SK-N-SH (cell line): ENCODE measurements at regions not wholly inside any gene's neighbourhood (a gene's known extent, or its start where the extent isn't known, plus 50 kb on each side); places are given as distances from the start of the nearest gene placed in this dataset.

Experiments
- CTCF ChIA-PET: fragments of 300-600, 350-600 bp; formaldehyde crosslinking; extraction: SDS; loops from one replicate; lab custom pipeline; 2021; lab: Yijun Ruan, JAX
- POLR2A ChIA-PET: fragments of 350-600 bp; sonication (Branson Sonifier 250); formaldehyde crosslinking; extraction: SDS; loops from one replicate; lab custom pipeline; 2020; ENCODE audit warnings: antibody characterized with exemption, inconsistent platforms; lab: Yijun Ruan, JAX
- DNase-seq: peaks from one replicate; pipeline ENCODE4 v3.0.0; 2012
- H2AFZ ChIP-seq: fragments of 200-600 bp; sonication (generic); 2 replicates; pipeline ENCODE4 v1.8.1; 2016; ENCODE audit warnings: antibody characterized with exemption, mild to moderate bottlenecking, low read depth
- H3F3A ChIP-seq: fragments of 200-600 bp; sonication (generic); replicated peaks from 2 replicates; pipeline ENCODE3; 2016; ENCODE audit warnings: antibody characterized with exemption, mild to moderate bottlenecking; ENCODE audit not compliant: insufficient read depth
- H3K27ac ChIP-seq, 2 experiments: fragments of 200-500 bp in 1 of 2; fragments of 200-600 bp in 1 of 2; sonication (Bioruptor generic) in 1 of 2; sonication (generic), shearing (Covaris generic) in 1 of 2; 2 replicates each; pipeline versions ENCODE4 v1.5.1 to v1.6.1; 2014 to 2016; ENCODE audit warnings: low read depth in 2 of 2, inconsistent platforms in 1 of 2, low read length in 1 of 2, mild to moderate bottlenecking in 1 of 2, mixed read lengths in 1 of 2
- H3K27me3 ChIP-seq: fragments of 200-600 bp; sonication (generic), shearing (Covaris generic); 2 replicates; pipeline ENCODE4 v1.6.1; 2016; ENCODE audit warnings: mixed run types; ENCODE audit not compliant: insufficient read depth
- H3K36me3 ChIP-seq, 2 experiments: fragments of 200-500 bp in 1 of 2; fragments of 200-600 bp in 1 of 2; sonication (Bioruptor generic) in 1 of 2; sonication (generic) in 1 of 2; replicated peaks in 1 of 2; 2 replicates each; pipeline versions ENCODE3 to v1.5.1; 2014 to 2016; ENCODE audit warnings: low read length in 1 of 2, mild to moderate bottlenecking in 1 of 2; ENCODE audit not compliant: insufficient read depth in 2 of 2, control insufficient read depth in 1 of 2
- H3K4me1 ChIP-seq, 2 experiments: fragments of 200-500 bp in 1 of 2; fragments of 200-600 bp in 1 of 2; sonication (Bioruptor generic) in 1 of 2; sonication (generic), shearing (Covaris generic) in 1 of 2; 2 replicates each; pipeline versions ENCODE4 v1.5.1 to v1.6.1; 2014 to 2016; ENCODE audit warnings: low read depth in 1 of 2, low read length in 1 of 2, mixed run types in 1 of 2; ENCODE audit not compliant: insufficient read depth in 2 of 2, control insufficient read depth in 1 of 2
- H3K4me2 ChIP-seq: fragments of 200-600 bp; sonication (generic), shearing (Covaris generic); 2 replicates; pipeline ENCODE4 v1.6.1; 2017; ENCODE audit warnings: mixed run types
- H3K4me3 ChIP-seq, 2 experiments: fragments of 200-500 bp in 1 of 2; fragments of 200-600 bp in 1 of 2; sonication (Bioruptor generic) in 1 of 2; sonication (generic), shearing (Covaris generic) in 1 of 2; 2 replicates each; pipeline versions ENCODE4 v1.5.1 to v1.8.1; 2014 to 2016; ENCODE audit warnings: low read depth in 2 of 2, inconsistent platforms in 1 of 2, low read length in 1 of 2, mild to moderate bottlenecking in 1 of 2, mixed read lengths in 1 of 2, moderate library complexity in 1 of 2
- H3K79me2 ChIP-seq: fragments of 200-600 bp; sonication (generic); 2 replicates; pipeline ENCODE4 v1.8.1; 2017; ENCODE audit warnings: mild to moderate bottlenecking; ENCODE audit not compliant: insufficient read depth
- H3K9ac ChIP-seq: fragments of 200-600 bp; sonication (generic); 2 replicates; pipeline ENCODE4 v1.6.1; 2017; ENCODE audit warnings: mixed run types
- H3K9me2 ChIP-seq: fragments of 200-600 bp; sonication (generic); 2 replicates; pipeline ENCODE4 v1.6.1; 2017; ENCODE audit warnings: mixed run types
- H3K9me3 ChIP-seq: fragments of 200-600 bp; sonication (generic); 2 replicates; pipeline ENCODE4 v1.6.1; 2017; ENCODE audit warnings: mixed run types, mild to moderate bottlenecking, moderate library complexity
- H4K20me1 ChIP-seq: fragments of 200-600 bp; sonication (generic); 2 replicates; pipeline ENCODE4 v1.6.1; 2017; ENCODE audit warnings: mild to moderate bottlenecking, mixed run types; ENCODE audit not compliant: insufficient read depth
- CHD2 ChIP-seq: fragments of 150-350 bp; IDR thresholded peaks from 2 replicates; pipeline ENCODE4 v1.6.1; 2018; ENCODE audit warnings: low read length; ENCODE audit not compliant: partially characterized antibody
- CTCF ChIP-seq: fragments of 200-600 bp; sonication (generic); IDR thresholded peaks from 2 replicates; pipeline ENCODE4 v1.6.1; 2017; ENCODE audit warnings: antibody characterized with exemption, mild to moderate bottlenecking, moderate library complexity
- ELF1 ChIP-seq: IDR thresholded peaks from 2 replicates; pipeline ENCODE4 v1.4.0; 2012
- EP300 ChIP-seq, 2 experiments: IDR thresholded peaks; 2 replicates each; pipeline versions ENCODE4 v1.4.0 to v1.6.1; 2012; ENCODE audit warnings: borderline replicate concordance in 1 of 2, low read depth in 1 of 2, low read length in 1 of 2
- EZH2phosphoT487 ChIP-seq: fragments of 200-600 bp; sonication (generic); IDR thresholded peaks from 2 replicates; pipeline ENCODE4 v1.6.1; 2017; ENCODE audit warnings: low read depth, mixed run types, mild to moderate bottlenecking, antibody characterized with exemption, moderate library complexity, borderline replicate concordance
- FOXJ3 ChIP-seq: sonication (generic); formaldehyde crosslinking; IDR thresholded peaks from 2 replicates; pipeline ENCODE4 v1.5.1; 2020; ENCODE audit warnings: mild to moderate bottlenecking, missing genetic modification reagents
- FOXM1 ChIP-seq: IDR thresholded peaks from 2 replicates; pipeline ENCODE4 v1.4.0; 2012; ENCODE audit warnings: low read depth, mild to moderate bottlenecking
- GATA2 ChIP-seq: sonication (generic); formaldehyde crosslinking; IDR thresholded peaks from 2 replicates; pipeline ENCODE4 v1.5.0; 2020; ENCODE audit warnings: mild to moderate bottlenecking, missing genetic modification reagents
- JUND ChIP-seq: IDR thresholded peaks from 2 replicates; pipeline ENCODE4 v1.4.0; 2012
- MEF2A ChIP-seq: IDR thresholded peaks from 2 replicates; pipeline ENCODE4 v1.4.0; 2012; ENCODE audit warnings: low read depth, borderline replicate concordance
- NFIC ChIP-seq: IDR thresholded peaks from 2 replicates; pipeline ENCODE4 v1.4.0; 2012; ENCODE audit warnings: borderline replicate concordance
- PBX3 ChIP-seq: IDR thresholded peaks from 2 replicates; pipeline ENCODE4; 2012
- POLR2AphosphoS5 ChIP-seq: IDR thresholded peaks from 2 replicates; pipeline ENCODE4 v1.6.1; 2012; ENCODE audit warnings: low read depth, low read length
- RAD21 ChIP-seq: IDR thresholded peaks from 2 replicates; pipeline ENCODE4 v1.6.1; 2012; ENCODE audit warnings: mild to moderate bottlenecking, low read length
- RFX5 ChIP-seq: IDR thresholded peaks from 2 replicates; pipeline ENCODE4 v1.6.1; 2012; ENCODE audit warnings: mild to moderate bottlenecking, improper control_type of control experiment, low read length
- RXRA ChIP-seq: IDR thresholded peaks from 2 replicates; pipeline ENCODE4 v1.4.0; 2012; ENCODE audit warnings: low read depth, mild to moderate bottlenecking, borderline replicate concordance
- SMC3 ChIP-seq: IDR thresholded peaks from 2 replicates; pipeline ENCODE4 v1.6.1; 2012; ENCODE audit warnings: low read depth, low read length, improper control_type of control experiment
- TCF12 ChIP-seq: IDR thresholded peaks from 2 replicates; pipeline ENCODE4 v1.4.0; 2012
- TEAD4 ChIP-seq: IDR thresholded peaks from 2 replicates; pipeline ENCODE4 v1.4.0; 2012; ENCODE audit warnings: mild to moderate bottlenecking, borderline replicate concordance; ENCODE audit not compliant: insufficient read depth
- USF2 ChIP-seq: fragments of 150-350 bp; IDR thresholded peaks from 2 replicates; pipeline ENCODE4 v1.6.1; 2017; ENCODE audit warnings: antibody characterized with exemption, low read length, low read depth, borderline replicate concordance
- WGBS: methylation state at CpG from one replicate; pipeline ENCODE4 v1.1.6; 2017; ENCODE audit warnings: low lambda C conversion rate; 5-methylcytosine and 5-hydroxymethylcytosine counted together
- TF ChIP-seq, protein P1 (sequence below): IDR thresholded peaks from 2 replicates; pipeline ENCODE4 v1.4.0; 2012; ENCODE audit warnings: low read depth, borderline replicate concordance

- TF ChIP-seq CTCF (no peak), PBX3 (no peak), EZH2phosphoT487 (no peak), TCF12 (no peak)
These were observed 222.9 kb downstream of the BRD1 start (continued) for GRCh38 chr22:49604732-49605302.

- DNase-seq = no peak
- no peak overlapping the region for H3K9ac ChIP-seq
- ChIA-PET POLR2A (no interaction called here), CTCF (interaction anchor here (1.4 kb wide), 1 partner anchor 29 kb away, joined by 3 read pairs; no protein-coding TSS in a partner anchor)
- 31% methylated on average over 9 of the region's 10 CpGs for WGBS
- H4K20me1 ChIP-seq = no peaks in the 10 kb centered on the region
- H3K79me2 ChIP-seq = no peaks in the 10 kb centered on the region
- no peaks in the 10 kb centered on the region for H3K36me3 ChIP-seq
- no peak overlapping the region for H2AFZ ChIP-seq
- no peak overlapping the region for H3K4me2 ChIP-seq
- H3K4me1 ChIP-seq = no peaks in the 10 kb centered on the region
- TF ChIP-seq FOXJ3 (CRISPR knock-in tag) (no peak), RFX5 (no peak), ELF1 (no peak), EP300 (IDR thresholded peaks at IDR 0.05; ENCODE audit: borderline replicate concordance in 1 of 2, low read depth in 1 of 2, low read length in 1 of 2) (no peak), MEF2A (no peak), RXRA (no peak), GATA2 (CRISPR knock-in tag) (no peak), RAD21 (no peak), POLR2AphosphoS5 (no peak), USF2 (no peak), CTCF (no peak), SMC3 (no peak), TEAD4 (no peak), FOXM1 (no peak), CHD2 (no peak), JUND (no peak), NFIC (no peak)
- TF ChIP-seq, protein P1, sequence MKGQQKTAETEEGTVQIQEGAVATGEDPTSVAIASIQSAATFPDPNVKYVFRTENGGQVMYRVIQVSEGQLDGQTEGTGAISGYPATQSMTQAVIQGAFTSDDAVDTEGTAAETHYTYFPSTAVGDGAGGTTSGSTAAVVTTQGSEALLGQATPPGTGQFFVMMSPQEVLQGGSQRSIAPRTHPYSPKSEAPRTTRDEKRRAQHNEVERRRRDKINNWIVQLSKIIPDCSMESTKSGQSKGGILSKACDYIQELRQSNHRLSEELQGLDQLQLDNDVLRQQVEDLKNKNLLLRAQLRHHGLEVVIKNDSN = no peak
- H3K9me2 ChIP-seq = no peaks in the 10 kb centered on the region
- no peaks in the 10 kb centered on the region for H3K27me3 ChIP-seq
- 0 out of 2 replicates have a peak, but pooled peaks cover 5% of the 10 kb centered on the region for H3K9me3 ChIP-seq
- no peak overlapping the region for H3K27ac ChIP-seq
- H3F3A ChIP-seq = no peaks in the 10 kb centered on the region
- no peak overlapping the region for H3K4me3 ChIP-seq
These were observed 224.7 kb downstream of the BRD1 start for GRCh38 chr22:49603016-49603415.
